Progenitor cell of endocrine pancreas (in vitro differentiated cells): ENCODE measurements at regions not wholly inside any gene's neighbourhood (a gene's known extent, or its start where the extent isn't known, plus 50 kb on each side); places are given as distances from the start of the nearest gene placed in this dataset.

ENCODE experiments used
- DNase-seq: peaks from one replicate; pipeline ENCODE4 v3.0.0; 2021; ENCODE audit warnings: low spot score; ENCODE audit not compliant: unreplicated experiment
- H3K27ac Mint-ChIP-seq: 2 replicates; pipeline ENCODE4 v1.8.0; 2021; ENCODE audit warnings: mild to moderate bottlenecking, moderate library complexity, mixed read lengths
- H3K27me3 Mint-ChIP-seq: 2 replicates; pipeline ENCODE4 v1.8.0; 2021; ENCODE audit warnings: mixed read lengths
- H3K36me3 Mint-ChIP-seq: 2 replicates; pipeline ENCODE4 v1.8.0; 2022; ENCODE audit warnings: mixed read lengths; ENCODE audit not compliant: insufficient read depth
- H3K4me1 Mint-ChIP-seq: 2 replicates; pipeline ENCODE4 v1.8.0; 2021; ENCODE audit warnings: low read depth, mixed read lengths
- H3K4me3 Mint-ChIP-seq: 2 replicates; pipeline ENCODE4 v1.8.0; 2021; ENCODE audit warnings: low read depth, mild to moderate bottlenecking, moderate library complexity, mixed read lengths
- H3K9me3 Mint-ChIP-seq: 2 replicates; pipeline ENCODE4 v1.8.0; 2021; ENCODE audit warnings: low read depth, mixed read lengths
- CTCF ChIP-seq: fragments of 200-600 bp; sonication (generic); IDR thresholded peaks from one replicate; pipeline ENCODE4 v1.5.0; 2021; ENCODE audit warnings: antibody characterized with exemption, mild to moderate bottlenecking; ENCODE audit not compliant: unreplicated experiment

GRCh38 chr14:29316936-29317335 lies 550.3 kb downstream of the FOXG1 start:
- TF ChIP-seq CTCF = no peak
- Mint-ChIP-seq H3K9me3 (no peaks in the 10 kb centered on the region), H3K36me3 (no peaks in the 10 kb centered on the region), H3K4me3 (no peak overlapping the region), H3K4me1 (no peaks in the 10 kb centered on the region), H3K27ac (no peak overlapping the region), H3K27me3 (no peaks in the 10 kb centered on the region)
- DNase-seq = no peak

- no peak for DNase-seq
- no peaks in the 10 kb centered on the region for H3K4me1 Mint-ChIP-seq
Measured at GRCh38 chr14:29317423-29317822, 550.8 kb downstream of the FOXG1 start.

DNA sequence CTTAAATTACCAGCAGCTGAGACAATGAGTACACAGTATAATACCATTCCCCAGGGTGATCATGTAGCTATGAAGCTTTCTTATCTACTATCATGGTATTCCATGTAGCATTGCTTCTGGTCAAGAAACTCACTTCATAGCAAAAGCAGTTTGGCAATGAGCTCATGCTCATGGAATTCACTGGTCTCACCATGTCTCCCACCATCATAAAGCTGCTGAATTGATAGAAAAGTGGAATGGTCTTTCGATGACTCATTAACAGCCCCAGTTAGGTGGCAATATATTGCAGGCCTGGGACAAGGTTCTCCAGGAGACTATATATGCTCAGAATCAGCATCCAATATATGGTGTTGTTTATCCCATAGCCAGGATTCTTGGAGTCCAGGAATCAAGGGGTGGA lies 553.7 kb downstream of the FOXG1 start:
- H3K4me1 Mint-ChIP-seq = no peaks in the 10 kb centered on the region
- H3K27me3 Mint-ChIP-seq = no peaks in the 10 kb centered on the region
- no peak overlapping the region for H3K27ac Mint-ChIP-seq
- H3K36me3 Mint-ChIP-seq = no peaks in the 10 kb centered on the region
- no peak overlapping the region for H3K4me3 Mint-ChIP-seq
- TF ChIP-seq CTCF = no peak
- DNase-seq = no peak
- H3K9me3 Mint-ChIP-seq = no peaks in the 10 kb centered on the region

More at GRCh38 chr14:29317423-29317822, 550.8 kb downstream of the FOXG1 start:
- H3K27ac Mint-ChIP-seq = no peak overlapping the region
- no peak overlapping the region for H3K4me3 Mint-ChIP-seq
- no peaks in the 10 kb centered on the region for H3K36me3 Mint-ChIP-seq
- no peak for TF ChIP-seq CTCF
- H3K9me3 Mint-ChIP-seq = no peaks in the 10 kb centered on the region
- no peaks in the 10 kb centered on the region for H3K27me3 Mint-ChIP-seq

GRCh38 chr14:29321646-29322045 lies 555.1 kb downstream of the FOXG1 start:
- TF ChIP-seq CTCF = no peak
- Mint-ChIP-seq H3K4me1 (no peaks in the 10 kb centered on the region), H3K27me3 (no peaks in the 10 kb centered on the region), H3K4me3 (no peak overlapping the region), H3K36me3 (no peaks in the 10 kb centered on the region), H3K9me3 (no peaks in the 10 kb centered on the region), H3K27ac (no peak overlapping the region)
- DNase-seq = no peak

DNA sequence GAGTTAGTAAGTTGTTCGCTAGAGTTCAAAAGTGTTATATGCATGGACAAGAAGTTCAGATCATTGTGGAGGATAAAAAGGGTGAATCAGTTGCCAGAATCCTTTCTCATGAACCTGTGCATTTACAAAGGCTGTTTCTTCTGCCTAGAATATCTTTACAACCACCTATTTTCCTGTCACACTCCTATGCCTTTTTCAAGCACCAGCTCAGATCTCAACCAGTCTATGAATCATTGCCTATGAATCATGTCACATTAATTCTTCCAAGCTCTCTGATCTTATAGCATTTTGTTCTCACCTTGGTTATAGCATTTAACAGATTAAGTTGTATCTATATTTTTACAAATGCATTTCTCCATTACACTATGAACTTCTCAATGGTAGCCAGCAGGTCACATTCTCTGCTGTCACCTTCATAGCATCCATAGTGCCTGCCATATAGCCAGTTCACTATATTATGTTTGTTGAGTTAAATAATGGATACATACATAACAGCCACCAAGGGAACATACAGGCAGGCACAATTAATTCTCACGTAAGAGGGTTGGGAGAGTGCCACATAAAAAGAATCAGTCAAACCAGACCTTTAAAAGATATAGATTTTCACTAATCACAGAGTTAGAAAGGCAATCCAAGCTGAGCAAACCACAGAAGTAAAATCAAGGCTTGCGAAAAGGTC lies 573.0 kb downstream of the FOXG1 start:
- Mint-ChIP-seq H3K4me1 (peaks cover 4% of the 10 kb centered on the region), H3K4me3 (no peak overlapping the region), H3K27ac (no peak overlapping the region), H3K9me3 (peaks cover 10% of the 10 kb centered on the region), H3K36me3 (no peaks in the 10 kb centered on the region), H3K27me3 (no peaks in the 10 kb centered on the region)
- DNase-seq = no peak
- TF ChIP-seq CTCF = no peak
